SK-N-SH (cell line): ENCODE measurements at regions not wholly inside any gene's neighbourhood (a gene's known extent, or its start where the extent isn't known, plus 50 kb on each side); places are given as distances from the start of the nearest gene placed in this dataset.

ENCODE experiments used
- CTCF ChIA-PET: fragments of 300-600, 350-600 bp; formaldehyde crosslinking; extraction: SDS; loops from one replicate; lab custom pipeline; 2021; lab: Yijun Ruan, JAX
- POLR2A ChIA-PET: fragments of 350-600 bp; sonication (Branson Sonifier 250); formaldehyde crosslinking; extraction: SDS; loops from one replicate; lab custom pipeline; 2020; ENCODE audit warnings: antibody characterized with exemption, inconsistent platforms; lab: Yijun Ruan, JAX
- DNase-seq: peaks from one replicate; pipeline ENCODE4 v3.0.0; 2012
- H2AFZ ChIP-seq: fragments of 200-600 bp; sonication (generic); 2 replicates; pipeline ENCODE4 v1.8.1; 2016; ENCODE audit warnings: antibody characterized with exemption, mild to moderate bottlenecking, low read depth
- H3F3A ChIP-seq: fragments of 200-600 bp; sonication (generic); replicated peaks from 2 replicates; pipeline ENCODE3; 2016; ENCODE audit warnings: antibody characterized with exemption, mild to moderate bottlenecking; ENCODE audit not compliant: insufficient read depth
- H3K27ac ChIP-seq, 2 experiments: fragments of 200-500 bp in 1 of 2; fragments of 200-600 bp in 1 of 2; sonication (Bioruptor generic) in 1 of 2; sonication (generic), shearing (Covaris generic) in 1 of 2; 2 replicates each; pipeline versions ENCODE4 v1.5.1 to v1.6.1; 2014 to 2016; ENCODE audit warnings: low read depth in 2 of 2, inconsistent platforms in 1 of 2, low read length in 1 of 2, mild to moderate bottlenecking in 1 of 2, mixed read lengths in 1 of 2
- H3K27me3 ChIP-seq: fragments of 200-600 bp; sonication (generic), shearing (Covaris generic); 2 replicates; pipeline ENCODE4 v1.6.1; 2016; ENCODE audit warnings: mixed run types; ENCODE audit not compliant: insufficient read depth
- H3K36me3 ChIP-seq, 2 experiments: fragments of 200-500 bp in 1 of 2; fragments of 200-600 bp in 1 of 2; sonication (Bioruptor generic) in 1 of 2; sonication (generic) in 1 of 2; replicated peaks in 1 of 2; 2 replicates each; pipeline versions ENCODE3 to v1.5.1; 2014 to 2016; ENCODE audit warnings: low read length in 1 of 2, mild to moderate bottlenecking in 1 of 2; ENCODE audit not compliant: insufficient read depth in 2 of 2, control insufficient read depth in 1 of 2
- H3K4me1 ChIP-seq, 2 experiments: fragments of 200-500 bp in 1 of 2; fragments of 200-600 bp in 1 of 2; sonication (Bioruptor generic) in 1 of 2; sonication (generic), shearing (Covaris generic) in 1 of 2; 2 replicates each; pipeline versions ENCODE4 v1.5.1 to v1.6.1; 2014 to 2016; ENCODE audit warnings: low read depth in 1 of 2, low read length in 1 of 2, mixed run types in 1 of 2; ENCODE audit not compliant: insufficient read depth in 2 of 2, control insufficient read depth in 1 of 2
- H3K4me2 ChIP-seq: fragments of 200-600 bp; sonication (generic), shearing (Covaris generic); 2 replicates; pipeline ENCODE4 v1.6.1; 2017; ENCODE audit warnings: mixed run types
- H3K4me3 ChIP-seq, 2 experiments: fragments of 200-500 bp in 1 of 2; fragments of 200-600 bp in 1 of 2; sonication (Bioruptor generic) in 1 of 2; sonication (generic), shearing (Covaris generic) in 1 of 2; 2 replicates each; pipeline versions ENCODE4 v1.5.1 to v1.8.1; 2014 to 2016; ENCODE audit warnings: low read depth in 2 of 2, inconsistent platforms in 1 of 2, low read length in 1 of 2, mild to moderate bottlenecking in 1 of 2, mixed read lengths in 1 of 2, moderate library complexity in 1 of 2
- H3K79me2 ChIP-seq: fragments of 200-600 bp; sonication (generic); 2 replicates; pipeline ENCODE4 v1.8.1; 2017; ENCODE audit warnings: mild to moderate bottlenecking; ENCODE audit not compliant: insufficient read depth
- H3K9ac ChIP-seq: fragments of 200-600 bp; sonication (generic); 2 replicates; pipeline ENCODE4 v1.6.1; 2017; ENCODE audit warnings: mixed run types
- H3K9me2 ChIP-seq: fragments of 200-600 bp; sonication (generic); 2 replicates; pipeline ENCODE4 v1.6.1; 2017; ENCODE audit warnings: mixed run types
- H3K9me3 ChIP-seq: fragments of 200-600 bp; sonication (generic); 2 replicates; pipeline ENCODE4 v1.6.1; 2017; ENCODE audit warnings: mixed run types, mild to moderate bottlenecking, moderate library complexity
- H4K20me1 ChIP-seq: fragments of 200-600 bp; sonication (generic); 2 replicates; pipeline ENCODE4 v1.6.1; 2017; ENCODE audit warnings: mild to moderate bottlenecking, mixed run types; ENCODE audit not compliant: insufficient read depth
- EP300 ChIP-seq, 2 experiments: IDR thresholded peaks; 2 replicates each; pipeline versions ENCODE4 v1.4.0 to v1.6.1; 2012; ENCODE audit warnings: borderline replicate concordance in 1 of 2, low read depth in 1 of 2, low read length in 1 of 2
- FOSL2 ChIP-seq: IDR thresholded peaks from 2 replicates; pipeline ENCODE4 v1.4.0; 2012; ENCODE audit warnings: low read depth, mild to moderate bottlenecking, moderate library complexity, borderline replicate concordance
- FOXJ3 ChIP-seq: sonication (generic); formaldehyde crosslinking; IDR thresholded peaks from 2 replicates; pipeline ENCODE4 v1.5.1; 2020; ENCODE audit warnings: mild to moderate bottlenecking, missing genetic modification reagents
- FOXM1 ChIP-seq: IDR thresholded peaks from 2 replicates; pipeline ENCODE4 v1.4.0; 2012; ENCODE audit warnings: low read depth, mild to moderate bottlenecking
- GATA2 ChIP-seq: sonication (generic); formaldehyde crosslinking; IDR thresholded peaks from 2 replicates; pipeline ENCODE4 v1.5.0; 2020; ENCODE audit warnings: mild to moderate bottlenecking, missing genetic modification reagents
- MEF2A ChIP-seq: IDR thresholded peaks from 2 replicates; pipeline ENCODE4 v1.4.0; 2012; ENCODE audit warnings: low read depth, borderline replicate concordance
- MXI1 ChIP-seq: IDR thresholded peaks from 2 replicates; pipeline ENCODE4 v1.6.1; 2012; ENCODE audit warnings: mild to moderate bottlenecking, low read depth, low read length, improper control_type of control experiment
- NFIC ChIP-seq: IDR thresholded peaks from 2 replicates; pipeline ENCODE4 v1.4.0; 2012; ENCODE audit warnings: borderline replicate concordance
- NRF1 ChIP-seq: IDR thresholded peaks from 2 replicates; pipeline ENCODE4 v1.6.1; 2012; ENCODE audit warnings: low read depth, mild to moderate bottlenecking, low read length
- POLR2AphosphoS5 ChIP-seq: IDR thresholded peaks from 2 replicates; pipeline ENCODE4 v1.6.1; 2012; ENCODE audit warnings: low read depth, low read length
- RAD21 ChIP-seq: IDR thresholded peaks from 2 replicates; pipeline ENCODE4 v1.6.1; 2012; ENCODE audit warnings: mild to moderate bottlenecking, low read length
- RCOR1 ChIP-seq: fragments of 150-350 bp; IDR thresholded peaks from 2 replicates; pipeline ENCODE4 v1.6.1; 2017; ENCODE audit warnings: antibody characterized with exemption, low read length
- RFX5 ChIP-seq: IDR thresholded peaks from 2 replicates; pipeline ENCODE4 v1.6.1; 2012; ENCODE audit warnings: mild to moderate bottlenecking, improper control_type of control experiment, low read length
- RXRA ChIP-seq: IDR thresholded peaks from 2 replicates; pipeline ENCODE4 v1.4.0; 2012; ENCODE audit warnings: low read depth, mild to moderate bottlenecking, borderline replicate concordance
- TEAD4 ChIP-seq: IDR thresholded peaks from 2 replicates; pipeline ENCODE4 v1.4.0; 2012; ENCODE audit warnings: mild to moderate bottlenecking, borderline replicate concordance; ENCODE audit not compliant: insufficient read depth
- USF2 ChIP-seq: fragments of 150-350 bp; IDR thresholded peaks from 2 replicates; pipeline ENCODE4 v1.6.1; 2017; ENCODE audit warnings: antibody characterized with exemption, low read length, low read depth, borderline replicate concordance
- ZBTB33 ChIP-seq: IDR thresholded peaks from 2 replicates; pipeline ENCODE4 v1.4.0; 2012; ENCODE audit warnings: low read depth, borderline replicate concordance
- WGBS: methylation state at CpG from one replicate; pipeline ENCODE4 v1.1.6; 2017; ENCODE audit warnings: low lambda C conversion rate; 5-methylcytosine and 5-hydroxymethylcytosine counted together
- TF ChIP-seq, protein P1 (sequence below): IDR thresholded peaks from 2 replicates; pipeline ENCODE4 v1.4.0; 2012; ENCODE audit warnings: low read depth
- TF ChIP-seq, protein P2 (sequence below): IDR thresholded peaks from 2 replicates; pipeline ENCODE4 v1.4.0; 2012; ENCODE audit warnings: low read depth, borderline replicate concordance
- TF ChIP-seq, protein P3 (sequence below): fragments of 150-350 bp; IDR thresholded peaks from 2 replicates; pipeline ENCODE4 v1.6.1; 2016; ENCODE audit warnings: mild to moderate bottlenecking, low read depth, low read length

DNA sequence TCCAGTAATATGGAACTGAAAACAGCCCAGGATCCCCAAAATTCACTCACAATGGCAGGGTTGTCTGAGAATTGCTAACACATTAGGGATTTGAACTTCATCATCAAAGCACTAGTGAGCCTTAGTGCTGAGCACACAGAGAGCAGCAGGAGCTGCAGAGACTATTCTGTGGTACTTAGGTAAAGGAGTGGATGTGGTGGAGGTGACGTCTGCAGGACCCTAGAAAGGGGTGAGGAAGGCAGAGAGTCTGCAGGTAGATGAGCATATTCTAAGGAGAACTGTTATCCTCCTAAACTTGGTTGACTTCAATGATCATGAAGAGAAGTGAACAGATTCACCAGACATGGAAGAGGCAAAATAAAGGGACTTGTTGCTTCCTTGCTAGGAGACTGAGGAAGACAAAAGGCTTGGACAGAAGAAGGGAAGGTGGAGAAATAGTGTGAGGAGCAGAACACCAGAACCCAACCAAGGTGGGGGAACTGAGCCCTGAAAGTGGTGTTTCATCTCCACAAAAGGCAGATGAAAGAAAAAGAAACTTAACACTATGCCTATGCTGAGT is 1164.0 kb downstream of the TMEM121 start:
- Histone ChIP-seq H3K4me2 (no peak overlapping the region), H3K4me3 (no peak overlapping the region), H3K79me2 (no peaks in the 10 kb centered on the region), H3K36me3 (no peaks in the 10 kb centered on the region), H4K20me1 (no peaks in the 10 kb centered on the region), H3K9me2 (no peaks in the 10 kb centered on the region), H3K9ac (no peak overlapping the region), H3K4me1 (no peaks in the 10 kb centered on the region), H3K9me3 (no peaks in the 10 kb centered on the region), H3K27ac (no peak overlapping the region), H3F3A (no peaks in the 10 kb centered on the region), H3K27me3 (no peaks in the 10 kb centered on the region), H2AFZ (no peak overlapping the region)
- POLR2A ChIA-PET = no interaction called here
- WGBS = 0% methylated on average over 1 of the region's 1 CpG
- DNase-seq = no peak
- TF ChIP-seq RAD21 (no peak), RXRA (no peak), MEF2A (no peak), MXI1 (no peak), POLR2AphosphoS5 (no peak), NRF1 (no peak), RCOR1 (no peak), FOXM1 (no peak), TEAD4 (no peak), FOXJ3 (CRISPR knock-in tag) (no peak), USF2 (no peak), NFIC (no peak), RFX5 (no peak), EP300 (IDR thresholded peaks at IDR 0.05; ENCODE audit: borderline replicate concordance in 1 of 2, low read depth in 1 of 2, low read length in 1 of 2) (no peak), FOSL2 (no peak), ZBTB33 (no peak), GATA2 (CRISPR knock-in tag) (no peak)
- TF ChIP-seq, protein P1, sequence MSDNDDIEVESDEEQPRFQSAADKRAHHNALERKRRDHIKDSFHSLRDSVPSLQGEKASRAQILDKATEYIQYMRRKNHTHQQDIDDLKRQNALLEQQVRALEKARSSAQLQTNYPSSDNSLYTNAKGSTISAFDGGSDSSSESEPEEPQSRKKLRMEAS = no peak
- TF ChIP-seq, protein P2, sequence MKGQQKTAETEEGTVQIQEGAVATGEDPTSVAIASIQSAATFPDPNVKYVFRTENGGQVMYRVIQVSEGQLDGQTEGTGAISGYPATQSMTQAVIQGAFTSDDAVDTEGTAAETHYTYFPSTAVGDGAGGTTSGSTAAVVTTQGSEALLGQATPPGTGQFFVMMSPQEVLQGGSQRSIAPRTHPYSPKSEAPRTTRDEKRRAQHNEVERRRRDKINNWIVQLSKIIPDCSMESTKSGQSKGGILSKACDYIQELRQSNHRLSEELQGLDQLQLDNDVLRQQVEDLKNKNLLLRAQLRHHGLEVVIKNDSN = no peak
- TF ChIP-seq, protein P3, sequence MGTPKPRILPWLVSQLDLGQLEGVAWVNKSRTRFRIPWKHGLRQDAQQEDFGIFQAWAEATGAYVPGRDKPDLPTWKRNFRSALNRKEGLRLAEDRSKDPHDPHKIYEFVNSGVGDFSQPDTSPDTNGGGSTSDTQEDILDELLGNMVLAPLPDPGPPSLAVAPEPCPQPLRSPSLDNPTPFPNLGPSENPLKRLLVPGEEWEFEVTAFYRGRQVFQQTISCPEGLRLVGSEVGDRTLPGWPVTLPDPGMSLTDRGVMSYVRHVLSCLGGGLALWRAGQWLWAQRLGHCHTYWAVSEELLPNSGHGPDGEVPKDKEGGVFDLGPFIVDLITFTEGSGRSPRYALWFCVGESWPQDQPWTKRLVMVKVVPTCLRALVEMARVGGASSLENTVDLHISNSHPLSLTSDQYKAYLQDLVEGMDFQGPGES = no peak
- CTCF ChIA-PET = interaction anchor here (1.0 kb wide), 1 partner anchor 94 kb away, joined by 3 read pairs; no protein-coding TSS in a partner anchor
